ENCODE measurements at regions not wholly inside any gene's neighbourhood (a gene's known extent, or its start where the extent isn't known, plus 50 kb on each side); places are given as distances from the start of the nearest gene placed in this dataset.

DNA sequence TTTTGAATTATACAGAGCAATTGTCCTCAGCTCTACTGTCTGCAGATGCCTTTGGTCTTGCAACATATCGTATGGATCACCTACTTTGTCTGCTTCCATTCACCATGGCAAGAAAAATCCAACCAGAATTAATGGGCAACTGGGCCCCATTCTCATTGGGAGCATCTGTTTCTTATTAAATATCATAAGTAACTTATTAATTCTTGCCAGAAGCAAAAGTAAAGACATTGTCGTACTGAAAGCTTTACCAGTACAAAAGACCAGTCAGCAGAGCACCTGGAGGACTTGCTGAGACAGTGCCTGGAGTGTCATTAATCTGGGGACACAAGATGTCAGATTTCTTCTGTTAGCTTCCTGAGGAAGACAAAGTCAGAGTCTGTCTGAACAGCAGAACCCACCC, 404.5 kb downstream of the INHBA start:
- no peak for DNase-seq (ENCODE audit: low spot score)

DNA sequence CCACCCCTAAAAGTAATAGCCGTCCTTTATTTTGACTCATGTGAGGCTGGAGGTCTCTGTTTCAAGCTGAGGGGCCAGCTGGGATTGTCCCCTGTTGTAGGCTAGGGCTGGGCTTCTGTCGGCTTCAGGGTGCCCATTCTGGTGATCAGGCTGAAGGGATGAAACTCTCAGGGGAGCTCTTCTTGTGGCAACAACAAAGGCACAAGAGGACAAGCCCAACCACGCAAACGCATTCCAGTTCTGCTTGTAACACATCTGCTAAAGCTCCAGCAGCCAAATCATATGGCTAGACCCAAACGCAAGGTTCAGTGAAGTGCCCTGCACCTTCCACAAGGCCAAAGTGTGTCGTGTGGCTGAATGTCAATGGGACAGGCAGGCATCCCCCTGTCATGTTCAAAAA, 405.7 kb downstream of the INHBA start:
- DNase-seq (ENCODE audit: low spot score) = no peak

DNA sequence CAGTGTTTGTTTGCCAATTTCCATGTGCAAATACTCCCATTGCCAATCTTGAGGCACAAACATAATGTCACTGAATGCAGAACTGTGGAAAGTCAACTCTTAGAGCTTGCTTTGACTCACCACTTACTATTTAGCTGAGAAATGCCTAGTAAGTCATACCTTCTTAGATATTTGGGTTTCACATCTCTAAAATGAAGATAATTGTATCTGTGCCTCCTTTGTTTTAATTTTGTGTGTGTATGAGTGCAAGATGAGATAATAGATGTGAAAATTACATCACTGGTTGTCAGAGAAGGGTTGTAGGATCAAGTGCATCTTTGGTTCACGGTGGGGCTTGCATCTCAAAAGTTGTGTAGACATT, 407.5 kb downstream of the INHBA start:
- DNase-seq (ENCODE audit: low spot score) = no peak

DNA sequence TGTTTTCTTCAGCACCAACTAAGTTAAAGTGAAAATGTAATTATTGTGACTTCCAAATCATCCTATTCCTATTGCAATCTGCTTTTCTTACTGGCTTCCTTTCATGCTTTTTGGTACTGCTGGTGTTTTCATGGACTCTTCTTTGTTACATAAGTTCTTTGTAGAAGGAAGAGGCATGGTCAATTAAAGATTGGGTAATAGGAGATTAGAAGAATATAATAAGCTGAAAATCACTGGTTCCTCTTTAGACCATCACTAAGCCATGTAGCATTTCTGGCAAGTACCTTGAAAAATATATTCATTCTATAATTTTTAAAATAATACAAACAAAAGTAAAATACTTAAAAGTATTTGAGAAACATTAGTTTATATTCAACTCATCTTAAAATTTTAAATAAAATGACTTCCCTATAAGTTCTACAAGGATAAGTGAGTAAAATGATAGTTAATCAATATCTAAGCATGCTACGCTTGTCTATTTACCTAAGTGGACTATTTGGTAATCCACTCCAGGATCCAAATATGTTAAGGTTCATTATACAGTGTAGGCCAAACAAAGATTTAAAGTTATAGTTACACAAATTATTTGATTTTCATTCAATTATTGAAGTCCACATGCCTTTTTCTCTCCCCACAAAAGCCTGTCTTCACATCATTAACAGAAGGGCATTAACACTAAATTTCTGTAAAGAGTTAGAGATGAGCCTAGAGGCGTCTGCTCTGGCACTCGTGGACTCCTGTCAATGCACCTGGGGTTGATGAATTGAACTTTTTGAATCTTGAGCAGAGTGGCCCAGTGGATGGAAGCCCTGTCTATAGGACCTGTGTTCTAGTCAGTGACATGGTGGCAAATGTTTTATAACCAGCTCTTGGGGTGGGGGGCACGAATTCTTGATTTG, 408.1 kb downstream of the INHBA start:
- no peak for DNase-seq (ENCODE audit: low spot score)

DNA sequence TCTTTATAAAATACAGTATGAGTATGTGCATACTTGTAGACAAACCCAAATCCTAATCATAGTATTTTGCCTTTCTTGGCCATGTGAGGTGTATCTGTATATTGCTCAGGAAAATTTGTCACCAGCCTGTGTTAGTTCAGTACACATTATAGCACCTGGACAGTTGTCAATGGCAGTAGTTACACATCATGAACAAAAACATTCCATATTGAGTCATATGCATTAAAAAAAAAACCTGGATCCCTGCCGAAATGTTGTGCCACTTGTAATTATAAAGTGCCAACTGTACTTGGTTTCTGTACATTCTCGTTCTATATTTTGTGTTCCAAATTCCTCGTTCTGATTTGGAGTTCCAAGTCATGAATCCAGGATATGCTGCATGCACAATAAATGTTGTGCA, 410.4 kb downstream of the INHBA start:
- DNase-seq (ENCODE audit: low spot score) = no peak

DNA sequence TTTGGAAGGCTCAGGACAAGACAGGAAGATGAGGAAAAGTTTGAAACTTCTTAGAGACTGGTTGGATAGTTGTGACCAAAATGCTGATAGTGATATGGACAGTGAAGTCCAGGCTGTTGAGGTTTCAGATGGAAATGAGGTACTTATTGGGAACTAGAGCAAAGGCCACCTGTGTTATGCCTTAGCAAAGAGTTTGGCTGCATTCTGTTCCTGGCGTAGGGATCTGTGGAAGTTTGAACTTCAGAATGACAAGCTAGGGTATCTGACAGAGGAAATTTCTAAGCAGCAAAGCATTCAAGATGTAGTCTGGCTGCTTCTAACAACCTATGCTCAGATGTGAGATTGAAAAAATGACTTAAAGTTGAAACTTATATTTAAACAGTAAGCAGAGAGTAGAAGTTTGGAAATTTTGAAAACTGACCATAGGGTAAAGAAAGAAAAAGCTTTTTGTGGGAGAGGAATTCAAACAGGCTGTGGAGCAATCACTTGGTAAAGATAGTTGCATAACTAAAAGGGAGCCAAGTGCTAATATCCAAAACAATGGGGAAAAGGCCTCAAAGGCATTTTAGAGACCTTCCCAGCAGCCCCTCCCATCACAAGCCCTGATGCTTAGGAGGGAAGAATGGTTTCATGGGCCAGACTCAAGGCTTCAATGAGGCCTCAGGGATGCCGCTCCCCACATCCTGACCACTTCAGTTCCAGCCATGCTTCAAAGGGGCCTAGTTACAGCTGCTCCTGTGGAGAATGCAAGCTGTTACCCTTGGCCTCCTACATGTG, 415.1 kb downstream of the INHBA start:
- DNase-seq (ENCODE audit: low spot score) = no peak

DNA sequence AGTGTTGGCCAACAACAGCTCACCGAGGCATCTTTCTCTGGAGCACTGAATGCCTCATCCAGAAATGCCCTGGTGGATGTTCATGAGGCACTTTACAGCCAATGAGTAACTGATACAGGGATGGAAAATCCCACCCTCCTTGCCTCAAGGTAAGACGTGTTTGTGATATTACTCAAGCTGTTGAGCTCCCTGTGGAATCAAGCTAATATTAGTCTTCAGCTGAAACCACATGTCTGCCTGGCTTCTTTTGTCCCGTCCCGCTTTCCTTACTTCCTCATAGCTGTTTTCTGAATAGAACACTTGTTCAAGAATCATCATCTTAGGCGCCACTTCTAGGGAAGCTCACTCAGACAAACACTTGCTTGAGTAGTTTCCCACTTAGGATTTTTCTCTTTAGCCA, 422.4 kb downstream of the INHBA start:
- DNase-seq (ENCODE audit: low spot score) = no peak

DNA sequence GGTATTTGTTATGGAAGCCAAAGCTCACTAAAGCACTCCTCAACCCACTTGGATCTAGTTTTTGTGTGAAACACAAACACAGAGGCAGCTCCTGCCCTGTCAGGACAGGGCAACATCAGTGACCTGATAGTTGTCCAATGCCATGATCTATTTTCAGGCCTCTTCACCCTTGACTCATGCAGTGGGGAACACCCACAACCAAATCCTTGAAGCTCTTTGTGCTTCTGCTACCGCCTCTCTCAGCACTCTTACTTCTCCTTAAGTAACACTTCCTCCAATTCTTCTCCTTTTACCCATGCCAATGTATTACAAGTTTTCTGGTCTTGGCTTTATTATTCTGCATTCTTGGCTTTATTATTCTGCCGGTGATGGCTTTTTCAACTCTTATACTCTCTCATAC, 425.3 kb downstream of the INHBA start:
- DNase-seq (ENCODE audit: low spot score) = no peak

DNA sequence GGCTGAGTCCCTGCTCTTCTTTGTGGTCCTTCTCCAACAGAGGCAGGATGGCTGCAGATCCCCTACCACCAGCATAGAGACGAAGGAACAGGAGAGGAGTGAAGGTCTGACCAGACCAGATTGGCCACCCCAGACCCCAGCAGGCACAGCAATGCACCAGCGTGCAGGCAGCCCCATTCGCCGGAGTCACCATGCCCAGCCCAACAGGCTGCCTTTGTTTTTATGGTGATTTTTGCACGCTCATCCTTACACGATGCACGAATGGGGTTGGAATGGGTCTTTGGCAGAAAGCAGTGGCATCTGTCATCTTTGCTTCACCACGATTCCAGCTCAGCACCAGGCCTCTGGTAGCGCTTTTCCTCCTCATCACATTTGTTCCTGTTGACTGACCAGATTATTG, 427.6 kb downstream of the INHBA start:
- DNase-seq (ENCODE audit: low spot score) = no peak

DNA sequence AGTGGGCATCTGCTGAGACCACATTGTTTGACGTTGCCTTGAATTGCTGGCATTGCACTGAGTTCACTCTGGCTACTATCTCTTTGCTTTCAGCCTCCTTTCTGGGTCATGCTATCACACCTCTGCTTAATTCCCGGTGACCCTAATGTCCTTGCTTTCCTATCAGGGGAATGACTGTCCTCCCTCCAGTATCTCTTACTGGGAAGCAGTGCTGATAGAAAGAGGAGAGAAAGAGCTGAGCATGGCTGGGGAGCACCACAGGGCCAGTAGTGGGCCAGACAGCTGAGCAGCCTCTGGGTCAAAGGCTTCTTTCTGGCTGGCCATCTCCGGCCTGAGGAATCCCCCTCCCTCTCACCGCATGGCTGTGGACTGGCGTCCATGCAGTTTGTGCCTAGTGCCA, 428.7 kb downstream of the INHBA start:
- no peak for DNase-seq (ENCODE audit: low spot score)

DNA sequence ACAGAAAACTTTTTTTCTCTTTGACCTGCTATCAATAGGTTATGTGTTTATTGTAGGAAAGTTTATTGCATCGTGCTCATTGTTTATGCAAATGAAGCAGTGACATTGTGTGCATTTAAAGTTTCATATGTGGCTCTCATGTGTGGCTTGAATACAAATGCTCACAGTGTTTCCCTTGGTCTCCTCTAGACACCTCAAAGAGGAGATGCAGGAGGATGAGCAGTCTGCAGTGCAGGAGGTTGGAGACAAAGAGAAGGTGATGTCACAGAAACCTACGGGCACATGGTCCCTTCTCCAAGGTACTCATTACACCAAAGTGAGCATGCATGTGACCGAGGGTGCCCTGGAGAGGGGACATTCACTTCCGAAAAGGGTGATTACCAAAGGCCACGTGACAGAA, 430.2 kb downstream of the INHBA start:
- no peak for DNase-seq (ENCODE audit: low spot score)

DNA sequence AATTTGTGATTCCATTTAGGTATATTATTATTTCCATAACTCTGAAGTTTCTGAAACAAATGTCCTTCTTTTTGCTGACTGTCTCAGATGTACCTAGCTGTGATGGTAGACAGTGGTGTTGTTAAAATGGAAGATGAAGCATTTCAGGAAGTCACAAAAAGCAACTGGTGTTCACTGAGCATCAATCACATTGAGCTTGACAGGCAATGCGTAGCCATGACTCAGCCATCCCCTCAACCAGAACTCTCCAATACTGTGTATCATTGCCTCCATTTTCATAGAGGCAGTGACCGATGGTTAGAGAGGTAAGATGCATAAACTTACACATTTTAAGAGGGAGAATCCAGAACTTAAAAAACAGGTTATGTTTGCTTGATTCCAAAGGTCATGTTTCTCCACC, 434.0 kb downstream of the INHBA start:
- no peak for DNase-seq (ENCODE audit: low spot score)

DNA sequence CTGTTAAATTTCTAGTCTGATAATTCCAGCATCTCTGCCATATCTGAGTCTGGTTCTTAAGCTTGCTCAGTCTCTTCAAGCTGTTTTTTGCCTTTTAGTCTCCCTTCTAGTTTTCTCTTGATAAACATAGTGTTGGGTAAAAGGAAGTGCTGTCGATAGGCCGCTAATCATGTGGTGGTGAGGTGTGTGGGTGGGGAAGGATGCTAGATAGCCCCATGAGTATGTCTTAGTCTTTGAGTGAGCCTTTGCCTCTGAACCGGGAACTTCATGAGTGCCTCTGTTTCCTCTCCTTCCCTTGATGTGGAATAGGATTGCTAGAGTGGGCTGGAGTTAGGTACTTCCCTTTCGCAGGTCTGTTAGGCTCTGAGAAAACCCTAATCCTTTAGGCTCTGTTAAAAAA, 441.8 kb downstream of the INHBA start:
- no peak for DNase-seq (ENCODE audit: low spot score)

DNA sequence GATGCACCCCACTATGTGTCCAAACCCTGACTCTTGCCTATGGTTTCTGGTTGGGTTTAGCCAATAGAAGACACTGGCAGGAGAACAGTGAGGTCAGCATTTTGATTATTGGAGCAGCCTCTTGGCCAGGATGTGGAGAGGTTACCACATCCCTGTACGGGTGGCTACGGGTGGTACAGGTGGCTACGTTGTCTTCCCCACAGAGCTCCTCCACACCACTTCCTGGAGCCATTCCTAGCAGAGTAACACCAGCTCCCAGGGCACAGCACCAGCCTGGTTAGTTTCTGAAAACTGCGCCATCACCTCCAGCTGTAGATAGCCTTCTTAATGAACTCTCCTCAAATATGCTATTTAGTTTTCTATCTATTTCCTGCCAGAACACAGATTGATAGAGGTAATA, 445.2 kb downstream of the INHBA start:
- DNase-seq (ENCODE audit: low spot score) = no peak

DNA sequence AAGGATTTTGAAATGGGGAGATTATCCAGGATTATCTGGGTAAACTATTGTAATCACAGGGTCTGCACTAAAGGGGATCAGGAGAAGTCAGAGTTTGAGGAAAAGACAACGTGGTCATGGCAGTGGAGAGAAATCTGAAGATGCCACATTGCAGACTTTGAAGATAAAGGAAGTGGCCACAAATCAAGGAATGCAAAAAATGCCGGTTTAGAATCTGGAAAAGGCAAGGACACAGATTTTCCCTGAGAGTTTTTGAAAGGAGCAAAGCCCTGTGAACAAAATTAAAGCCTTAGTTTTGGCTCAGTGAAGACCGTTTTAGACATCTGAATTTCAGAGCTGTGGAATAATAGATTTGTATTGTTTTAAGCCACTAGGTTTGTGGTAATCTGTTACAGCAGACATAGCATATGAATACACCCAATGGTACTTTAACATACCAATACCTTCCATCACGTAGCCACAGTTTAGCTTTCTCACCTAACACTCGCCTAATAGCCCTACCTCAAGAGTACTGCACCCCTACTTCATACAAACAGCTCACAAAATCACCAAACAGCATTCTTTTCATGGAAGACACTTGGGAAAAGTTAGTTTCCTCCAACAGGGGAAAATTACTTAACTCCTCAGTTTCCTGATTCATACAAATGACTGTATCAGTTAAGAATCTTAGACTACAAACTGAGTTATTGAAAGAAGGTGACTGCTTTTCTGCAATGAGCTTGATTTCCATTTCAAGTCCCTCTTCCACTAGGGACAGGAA, 446.5 kb downstream of the INHBA start:
- no peak for DNase-seq (ENCODE audit: low spot score)

DNA sequence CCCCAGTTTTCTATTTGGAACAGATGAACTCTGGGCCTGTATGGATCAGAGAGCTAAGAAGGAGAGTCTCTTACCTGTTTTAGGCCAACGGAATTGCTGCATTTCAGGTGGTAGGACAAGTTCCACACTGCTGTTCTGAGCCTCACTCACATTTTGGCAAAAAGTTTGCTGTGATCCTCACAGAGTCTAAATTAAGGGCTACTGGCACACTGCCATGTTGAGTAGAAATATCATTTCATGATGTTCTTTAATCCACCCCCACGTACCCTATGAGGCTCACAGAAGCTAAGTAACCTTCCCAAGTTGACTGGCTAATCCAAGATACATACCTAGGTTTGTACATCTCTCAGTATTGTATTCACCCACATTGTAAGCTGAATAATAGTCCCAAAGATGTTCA, 447.2 kb downstream of the INHBA start:
- DNase-seq (ENCODE audit: low spot score) = no peak

DNA sequence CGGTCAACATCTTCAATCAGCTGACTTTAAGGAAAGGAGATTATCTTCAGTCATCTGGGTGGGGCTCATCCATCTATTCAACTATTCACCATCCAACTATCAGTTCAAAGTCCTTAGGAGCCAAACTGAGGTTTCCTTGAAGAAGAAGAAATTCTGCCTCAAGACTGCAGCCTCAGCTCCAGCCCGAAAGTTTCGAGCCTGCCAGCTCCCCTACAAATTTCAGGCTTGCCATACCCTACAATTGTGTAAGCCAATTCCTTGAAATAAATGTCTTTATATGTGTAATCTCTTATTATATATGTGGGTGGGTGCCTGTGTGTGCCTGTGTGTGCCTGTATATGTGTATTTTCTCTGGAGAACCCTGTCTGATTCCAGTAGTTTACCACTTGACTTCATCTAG, 447.8 kb downstream of the INHBA start:
- no peak for DNase-seq (ENCODE audit: low spot score)

DNA sequence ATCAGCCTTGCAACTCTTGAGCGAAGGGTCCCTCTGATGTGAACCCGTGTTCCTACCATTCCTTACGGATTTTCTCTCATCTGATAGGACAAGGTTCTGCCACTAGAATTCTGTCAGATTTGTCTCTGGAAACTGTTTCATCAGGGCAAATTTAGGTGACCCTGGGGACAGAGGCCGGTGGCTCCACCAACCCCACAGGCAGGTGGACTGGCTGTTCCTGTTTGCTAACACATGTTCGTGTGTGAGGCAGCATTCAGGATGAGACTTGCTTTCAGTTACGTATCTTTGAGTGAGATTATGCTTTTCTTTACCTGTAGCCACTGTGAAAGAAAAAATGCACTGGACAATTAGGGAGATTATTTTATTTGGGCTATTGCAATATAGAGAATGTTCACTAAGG, 449.9 kb downstream of the INHBA start:
- no peak for DNase-seq (ENCODE audit: low spot score)

DNA sequence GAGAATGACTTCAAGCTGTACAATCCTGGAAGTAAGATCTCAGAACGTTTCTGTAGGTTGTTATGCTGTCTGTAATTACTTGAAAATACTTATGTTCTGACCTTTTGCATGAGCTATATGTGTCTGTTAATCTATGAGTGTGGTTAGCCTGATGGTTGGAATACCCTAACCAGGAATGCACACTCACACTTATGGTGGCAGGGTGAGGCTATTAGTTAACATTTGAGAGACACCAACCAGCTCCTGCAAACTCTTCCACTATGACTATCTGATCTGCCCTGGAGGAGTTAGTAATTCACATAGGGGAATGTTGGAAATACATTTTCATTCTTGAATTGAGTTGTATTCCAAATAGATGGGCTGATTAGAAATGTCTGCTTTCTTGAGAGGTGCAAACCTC, 450.3 kb downstream of the INHBA start:
- DNase-seq (ENCODE audit: low spot score) = no peak

DNA sequence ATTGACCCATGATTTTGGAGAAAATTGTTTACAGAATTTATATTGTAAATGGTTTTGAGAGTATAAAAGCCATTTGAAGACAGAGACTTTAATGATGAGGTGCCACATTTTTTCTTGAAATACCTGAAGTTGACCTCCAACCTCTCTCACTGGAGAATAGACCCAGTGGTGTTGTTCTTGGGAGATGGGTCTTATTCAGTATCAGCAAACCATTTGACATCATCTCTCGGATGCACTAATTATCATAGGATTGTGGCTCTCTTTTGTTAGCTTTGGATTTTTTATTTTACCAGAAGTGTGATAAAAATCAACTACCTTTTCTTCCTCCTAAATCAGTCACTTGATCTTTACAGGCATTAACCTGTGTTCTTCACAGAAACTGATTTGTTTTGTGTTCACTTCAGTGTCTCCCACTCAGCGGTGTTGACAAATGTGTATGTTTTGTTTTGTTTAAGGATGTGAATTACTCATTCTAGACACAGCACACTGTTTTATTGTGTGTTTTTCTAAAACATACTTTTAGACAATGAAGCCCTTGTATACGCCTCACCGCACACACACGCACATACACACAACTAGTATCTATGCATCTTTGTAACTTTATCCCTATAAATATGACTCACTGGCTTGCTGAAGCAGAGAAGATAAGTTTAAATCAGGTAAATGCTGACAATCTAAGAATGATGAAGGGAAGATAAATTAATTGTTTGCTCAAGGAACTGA, 455.6 kb downstream of the INHBA start:
- no peak for DNase-seq (ENCODE audit: low spot score)

DNA sequence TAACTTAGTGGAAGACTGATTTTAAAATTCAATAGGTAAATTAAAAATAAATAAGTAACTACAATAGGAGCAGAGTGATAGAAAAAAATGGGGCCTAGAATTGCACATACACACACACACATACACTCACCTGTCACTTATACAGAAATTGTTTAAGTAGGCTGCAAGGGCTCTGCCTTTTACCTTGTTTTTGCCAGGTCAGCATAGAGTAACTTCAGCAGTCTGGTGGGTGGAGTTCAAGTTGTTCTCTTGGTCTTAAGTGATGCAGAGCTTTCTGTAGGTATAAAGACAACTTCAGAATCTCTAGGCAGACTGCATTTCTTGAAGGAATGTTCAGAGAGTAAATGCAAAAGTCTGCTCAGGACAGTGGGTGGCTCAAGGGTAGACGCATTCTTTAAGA, 457.0 kb downstream of the INHBA start:
- DNase-seq (ENCODE audit: low spot score) = no peak

DNA sequence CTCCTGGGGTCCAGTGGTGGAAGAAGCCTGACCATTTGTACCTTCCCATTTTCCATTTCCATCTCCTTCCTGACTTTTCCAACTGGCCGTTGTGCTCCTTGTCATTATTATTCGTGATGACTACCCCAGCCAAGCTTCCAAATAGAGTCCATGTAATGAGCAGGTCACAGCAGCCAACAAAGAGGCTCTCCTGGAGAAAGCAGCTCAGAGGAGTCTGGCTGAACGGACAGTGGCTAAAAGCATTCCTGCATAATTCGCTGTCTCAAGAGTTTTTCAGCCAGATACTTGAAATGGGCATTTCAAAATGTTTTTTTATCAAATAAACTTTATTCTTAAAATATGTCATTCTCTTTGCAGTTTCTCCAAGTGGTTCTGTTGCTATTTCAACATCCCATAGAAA, 458.6 kb downstream of the INHBA start:
- no peak for DNase-seq (ENCODE audit: low spot score)

Data from mucosa of gallbladder (tissue), 1 donor.